WTC11 (cell line): ENCODE measurements at regions not wholly inside any gene's neighbourhood (a gene's known extent, or its start where the extent isn't known, plus 50 kb on each side); places are given as distances from the start of the nearest gene placed in this dataset.
"Not testable (repeated sequence)": the region's sequence is repeated elsewhere in the genome, so short reads cannot be mapped to it uniquely, and the experiment has no call there.

ENCODE experiments used
- ATAC-seq: fragments of 200-7000 bp; cut with Tn5 transposase; 2 replicates; pipeline ENCODE4 v1.10.0; 2021; ENCODE audit warnings: mild to moderate bottlenecking, moderate library complexity
- CTCF ChIA-PET: fragments of 300-600 bp; sonication (Branson Sonifier 250); formaldehyde crosslinking; loops from one replicate; lab custom pipeline; 2021; ENCODE audit warnings: antibody characterized with exemption; lab: Charles Lee
- POLR2A ChIA-PET: fragments of 350-600 bp; sonication (Branson Sonifier 250); formaldehyde crosslinking; loops from one replicate; lab custom pipeline; 2021; ENCODE audit warnings: antibody characterized with exemption; lab: Charles Lee
- DNase-seq: peaks from one replicate; pipeline ENCODE4 v3.0.0; 2021; ENCODE audit warnings: low spot score
- H3K27ac Mint-ChIP-seq: 2 replicates; pipeline ENCODE4 v1.8.0; 2021; ENCODE audit warnings: mixed read lengths
- H3K27me3 Mint-ChIP-seq: 2 replicates; pipeline ENCODE4 v1.8.0; 2021; ENCODE audit warnings: low read depth, mild to moderate bottlenecking, moderate library complexity, mixed read lengths
- H3K36me3 Mint-ChIP-seq: 2 replicates; pipeline ENCODE4 v1.8.0; 2021; ENCODE audit warnings: mixed read lengths
- H3K4me1 Mint-ChIP-seq: 2 replicates; pipeline ENCODE4 v1.8.0; 2022; ENCODE audit warnings: mixed read lengths
- H3K4me3 Mint-ChIP-seq: 2 replicates; pipeline ENCODE4 v1.8.0; 2021; ENCODE audit warnings: mild to moderate bottlenecking, moderate library complexity, mixed read lengths
- H3K9me3 Mint-ChIP-seq: 2 replicates; pipeline ENCODE4 v1.8.0; 2021; ENCODE audit warnings: mixed read lengths
- SMAD4 ChIP-seq: sonication (generic); formaldehyde crosslinking; IDR thresholded peaks from 2 replicates; pipeline ENCODE4 v1.8.0; 2022; ENCODE audit warnings: mild to moderate bottlenecking, missing genetic modification reagents
- ZNF138 ChIP-seq: sonication (generic); formaldehyde crosslinking; conservative IDR thresholded peaks from 2 replicates; pipeline ENCODE4 v1.8.1; 2022; ENCODE audit warnings: mild to moderate bottlenecking, moderate library complexity, missing genetic modification reagents
- TF ChIP-seq, protein P1 (sequence below): sonication (generic); formaldehyde crosslinking; IDR thresholded peaks from 2 replicates; pipeline ENCODE4 v1.8.1; 2022; ENCODE audit warnings: mild to moderate bottlenecking, missing genetic modification reagents, moderate library complexity, borderline replicate concordance
- TF ChIP-seq, protein P2 (sequence below): fragments of 250-450 bp; sonication (Bioruptor Pico); IDR thresholded peaks from 2 replicates; pipeline ENCODE4 v1.9.0; 2021; ENCODE audit warnings: mild to moderate bottlenecking, borderline replicate concordance
- TF ChIP-seq, protein P3 (sequence below): fragments of 200-600 bp; IDR thresholded peaks from 2 replicates; pipeline ENCODE4 v1.8.0; 2022; ENCODE audit warnings: antibody characterized with exemption
- TF ChIP-seq, protein P4 (sequence below): sonication (generic); formaldehyde crosslinking; IDR thresholded peaks from 2 replicates; pipeline ENCODE4 v1.8.0; 2023; ENCODE audit warnings: missing genetic modification reagents, mild to moderate bottlenecking, borderline replicate concordance

DNA sequence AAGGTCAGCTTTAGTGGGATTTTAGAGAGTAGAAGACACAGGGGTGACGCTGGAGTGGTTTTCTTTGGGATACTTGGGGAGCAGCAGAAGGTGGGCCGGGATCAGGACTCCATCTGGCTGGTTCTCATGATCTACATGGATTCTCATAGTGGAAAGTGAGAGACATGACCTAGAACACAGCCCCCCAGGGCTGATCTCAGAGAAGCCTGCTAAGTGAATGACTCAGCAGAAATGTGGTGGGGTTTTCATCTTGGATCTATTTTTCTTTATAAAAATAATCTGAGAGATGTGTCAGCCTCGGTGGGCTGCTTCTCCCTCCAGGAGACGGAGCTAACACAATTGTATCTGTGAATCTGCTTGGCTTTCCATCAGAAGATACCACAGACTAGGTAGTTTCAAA is 484.4 kb downstream of the TMEM121 start:
- ChIA-PET POLR2A (no interaction called here), CTCF (no interaction called here)
- Mint-ChIP-seq H3K27me3 (no peaks in the 10 kb centered on the region), H3K9me3 (peaks cover 68% of the 10 kb centered on the region), H3K36me3 (peaks cover 72% of the 10 kb centered on the region), H3K4me3 (no peak overlapping the region), H3K27ac (no peak overlapping the region), H3K4me1 (no peaks in the 10 kb centered on the region)
- DNase-seq = no peak
- TF ChIP-seq, protein P1, sequence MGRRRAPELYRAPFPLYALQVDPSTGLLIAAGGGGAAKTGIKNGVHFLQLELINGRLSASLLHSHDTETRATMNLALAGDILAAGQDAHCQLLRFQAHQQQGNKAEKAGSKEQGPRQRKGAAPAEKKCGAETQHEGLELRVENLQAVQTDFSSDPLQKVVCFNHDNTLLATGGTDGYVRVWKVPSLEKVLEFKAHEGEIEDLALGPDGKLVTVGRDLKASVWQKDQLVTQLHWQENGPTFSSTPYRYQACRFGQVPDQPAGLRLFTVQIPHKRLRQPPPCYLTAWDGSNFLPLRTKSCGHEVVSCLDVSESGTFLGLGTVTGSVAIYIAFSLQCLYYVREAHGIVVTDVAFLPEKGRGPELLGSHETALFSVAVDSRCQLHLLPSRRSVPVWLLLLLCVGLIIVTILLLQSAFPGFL (CRISPR knock-in tag) = no peak
- TF ChIP-seq SMAD4 (CRISPR knock-in tag) = no peak
- TF ChIP-seq, protein P2, sequence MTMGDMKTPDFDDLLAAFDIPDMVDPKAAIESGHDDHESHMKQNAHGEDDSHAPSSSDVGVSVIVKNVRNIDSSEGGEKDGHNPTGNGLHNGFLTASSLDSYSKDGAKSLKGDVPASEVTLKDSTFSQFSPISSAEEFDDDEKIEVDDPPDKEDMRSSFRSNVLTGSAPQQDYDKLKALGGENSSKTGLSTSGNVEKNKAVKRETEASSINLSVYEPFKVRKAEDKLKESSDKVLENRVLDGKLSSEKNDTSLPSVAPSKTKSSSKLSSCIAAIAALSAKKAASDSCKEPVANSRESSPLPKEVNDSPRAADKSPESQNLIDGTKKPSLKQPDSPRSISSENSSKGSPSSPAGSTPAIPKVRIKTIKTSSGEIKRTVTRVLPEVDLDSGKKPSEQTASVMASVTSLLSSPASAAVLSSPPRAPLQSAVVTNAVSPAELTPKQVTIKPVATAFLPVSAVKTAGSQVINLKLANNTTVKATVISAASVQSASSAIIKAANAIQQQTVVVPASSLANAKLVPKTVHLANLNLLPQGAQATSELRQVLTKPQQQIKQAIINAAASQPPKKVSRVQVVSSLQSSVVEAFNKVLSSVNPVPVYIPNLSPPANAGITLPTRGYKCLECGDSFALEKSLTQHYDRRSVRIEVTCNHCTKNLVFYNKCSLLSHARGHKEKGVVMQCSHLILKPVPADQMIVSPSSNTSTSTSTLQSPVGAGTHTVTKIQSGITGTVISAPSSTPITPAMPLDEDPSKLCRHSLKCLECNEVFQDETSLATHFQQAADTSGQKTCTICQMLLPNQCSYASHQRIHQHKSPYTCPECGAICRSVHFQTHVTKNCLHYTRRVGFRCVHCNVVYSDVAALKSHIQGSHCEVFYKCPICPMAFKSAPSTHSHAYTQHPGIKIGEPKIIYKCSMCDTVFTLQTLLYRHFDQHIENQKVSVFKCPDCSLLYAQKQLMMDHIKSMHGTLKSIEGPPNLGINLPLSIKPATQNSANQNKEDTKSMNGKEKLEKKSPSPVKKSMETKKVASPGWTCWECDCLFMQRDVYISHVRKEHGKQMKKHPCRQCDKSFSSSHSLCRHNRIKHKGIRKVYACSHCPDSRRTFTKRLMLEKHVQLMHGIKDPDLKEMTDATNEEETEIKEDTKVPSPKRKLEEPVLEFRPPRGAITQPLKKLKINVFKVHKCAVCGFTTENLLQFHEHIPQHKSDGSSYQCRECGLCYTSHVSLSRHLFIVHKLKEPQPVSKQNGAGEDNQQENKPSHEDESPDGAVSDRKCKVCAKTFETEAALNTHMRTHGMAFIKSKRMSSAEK = no peak
- TF ChIP-seq, protein P3, sequence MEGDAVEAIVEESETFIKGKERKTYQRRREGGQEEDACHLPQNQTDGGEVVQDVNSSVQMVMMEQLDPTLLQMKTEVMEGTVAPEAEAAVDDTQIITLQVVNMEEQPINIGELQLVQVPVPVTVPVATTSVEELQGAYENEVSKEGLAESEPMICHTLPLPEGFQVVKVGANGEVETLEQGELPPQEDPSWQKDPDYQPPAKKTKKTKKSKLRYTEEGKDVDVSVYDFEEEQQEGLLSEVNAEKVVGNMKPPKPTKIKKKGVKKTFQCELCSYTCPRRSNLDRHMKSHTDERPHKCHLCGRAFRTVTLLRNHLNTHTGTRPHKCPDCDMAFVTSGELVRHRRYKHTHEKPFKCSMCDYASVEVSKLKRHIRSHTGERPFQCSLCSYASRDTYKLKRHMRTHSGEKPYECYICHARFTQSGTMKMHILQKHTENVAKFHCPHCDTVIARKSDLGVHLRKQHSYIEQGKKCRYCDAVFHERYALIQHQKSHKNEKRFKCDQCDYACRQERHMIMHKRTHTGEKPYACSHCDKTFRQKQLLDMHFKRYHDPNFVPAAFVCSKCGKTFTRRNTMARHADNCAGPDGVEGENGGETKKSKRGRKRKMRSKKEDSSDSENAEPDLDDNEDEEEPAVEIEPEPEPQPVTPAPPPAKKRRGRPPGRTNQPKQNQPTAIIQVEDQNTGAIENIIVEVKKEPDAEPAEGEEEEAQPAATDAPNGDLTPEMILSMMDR = no peak
- TF ChIP-seq, protein P4, sequence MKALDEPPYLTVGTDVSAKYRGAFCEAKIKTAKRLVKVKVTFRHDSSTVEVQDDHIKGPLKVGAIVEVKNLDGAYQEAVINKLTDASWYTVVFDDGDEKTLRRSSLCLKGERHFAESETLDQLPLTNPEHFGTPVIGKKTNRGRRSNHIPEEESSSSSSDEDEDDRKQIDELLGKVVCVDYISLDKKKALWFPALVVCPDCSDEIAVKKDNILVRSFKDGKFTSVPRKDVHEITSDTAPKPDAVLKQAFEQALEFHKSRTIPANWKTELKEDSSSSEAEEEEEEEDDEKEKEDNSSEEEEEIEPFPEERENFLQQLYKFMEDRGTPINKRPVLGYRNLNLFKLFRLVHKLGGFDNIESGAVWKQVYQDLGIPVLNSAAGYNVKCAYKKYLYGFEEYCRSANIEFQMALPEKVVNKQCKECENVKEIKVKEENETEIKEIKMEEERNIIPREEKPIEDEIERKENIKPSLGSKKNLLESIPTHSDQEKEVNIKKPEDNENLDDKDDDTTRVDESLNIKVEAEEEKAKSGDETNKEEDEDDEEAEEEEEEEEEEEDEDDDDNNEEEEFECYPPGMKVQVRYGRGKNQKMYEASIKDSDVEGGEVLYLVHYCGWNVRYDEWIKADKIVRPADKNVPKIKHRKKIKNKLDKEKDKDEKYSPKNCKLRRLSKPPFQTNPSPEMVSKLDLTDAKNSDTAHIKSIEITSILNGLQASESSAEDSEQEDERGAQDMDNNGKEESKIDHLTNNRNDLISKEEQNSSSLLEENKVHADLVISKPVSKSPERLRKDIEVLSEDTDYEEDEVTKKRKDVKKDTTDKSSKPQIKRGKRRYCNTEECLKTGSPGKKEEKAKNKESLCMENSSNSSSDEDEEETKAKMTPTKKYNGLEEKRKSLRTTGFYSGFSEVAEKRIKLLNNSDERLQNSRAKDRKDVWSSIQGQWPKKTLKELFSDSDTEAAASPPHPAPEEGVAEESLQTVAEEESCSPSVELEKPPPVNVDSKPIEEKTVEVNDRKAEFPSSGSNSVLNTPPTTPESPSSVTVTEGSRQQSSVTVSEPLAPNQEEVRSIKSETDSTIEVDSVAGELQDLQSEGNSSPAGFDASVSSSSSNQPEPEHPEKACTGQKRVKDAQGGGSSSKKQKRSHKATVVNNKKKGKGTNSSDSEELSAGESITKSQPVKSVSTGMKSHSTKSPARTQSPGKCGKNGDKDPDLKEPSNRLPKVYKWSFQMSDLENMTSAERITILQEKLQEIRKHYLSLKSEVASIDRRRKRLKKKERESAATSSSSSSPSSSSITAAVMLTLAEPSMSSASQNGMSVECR (CRISPR knock-in tag) = no peak
- TF ChIP-seq ZNF138 (CRISPR knock-in tag) = no peak
- ATAC-seq = no peak

DNA sequence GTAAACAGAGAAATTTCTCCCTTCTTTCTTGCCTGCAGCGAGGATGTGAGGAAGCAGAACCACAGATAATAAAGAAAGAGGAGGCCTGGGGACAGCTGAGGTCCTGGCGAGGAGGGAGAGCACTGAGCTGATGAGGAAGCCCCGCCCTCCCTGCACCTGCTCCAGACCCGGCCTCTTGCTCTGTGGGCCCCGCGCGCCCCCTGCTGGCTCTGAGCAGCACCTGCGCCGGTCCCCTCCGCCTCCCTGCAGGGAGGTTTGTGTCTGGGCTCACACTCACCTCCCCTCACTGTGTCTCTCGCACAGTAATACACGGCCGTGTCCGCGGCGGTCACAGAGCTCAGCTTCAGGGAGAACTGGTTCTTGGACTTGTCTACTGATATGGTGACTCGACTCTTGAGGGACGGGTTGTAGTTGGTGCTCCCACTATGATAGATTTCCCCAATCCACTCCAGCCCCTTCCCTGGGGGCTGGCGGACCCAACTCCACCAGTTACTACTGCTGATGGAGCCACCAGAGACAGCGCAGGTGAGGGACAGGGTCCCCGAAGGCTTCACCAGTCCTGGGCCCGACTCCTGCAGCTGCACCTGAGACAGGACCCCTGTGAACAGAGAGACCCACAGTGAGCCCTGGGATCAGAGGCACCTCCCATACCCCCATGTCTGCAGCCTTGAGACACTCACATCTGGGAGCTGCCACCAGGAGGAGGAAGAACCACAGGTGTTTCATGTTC is 485.4 kb downstream of the TMEM121 start:
- H3K4me3 Mint-ChIP-seq, ATAC-seq, H3K27me3 Mint-ChIP-seq, DNase-seq, H3K4me1 Mint-ChIP-seq, POLR2A ChIA-PET, H3K27ac Mint-ChIP-seq: not testable (repeated sequence)
- Mint-ChIP-seq H3K9me3 (peaks cover 72% of the 10 kb centered on the region), H3K36me3 (peaks cover 74% of the 10 kb centered on the region)
- CTCF ChIA-PET = interaction anchor here (0.6 kb wide), 1 partner anchor 24 kb away, joined by 3 read pairs; no protein-coding TSS in a partner anchor

DNA sequence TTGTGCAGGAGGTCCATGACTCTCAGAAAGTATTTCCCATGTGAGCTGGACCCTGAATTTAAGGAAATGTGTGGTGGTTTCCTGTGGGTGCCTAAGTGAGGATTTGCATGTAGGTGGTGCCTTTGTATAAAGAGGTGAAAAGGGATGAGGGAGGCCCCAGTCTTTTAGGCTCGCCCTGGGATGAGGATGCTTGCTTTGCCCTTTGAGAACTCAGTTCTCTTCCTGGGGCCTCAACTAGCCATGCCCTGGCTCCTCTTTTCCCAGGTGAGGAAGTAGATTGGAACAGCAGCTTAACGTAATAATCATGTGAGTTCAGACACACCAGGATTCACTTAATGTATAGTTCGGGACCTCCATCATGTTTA is 486.0 kb downstream of the TMEM121 start:
- H3K9me3 Mint-ChIP-seq = peaks cover 75% of the 10 kb centered on the region
- not testable (repeated sequence) for H3K27me3 Mint-ChIP-seq

More for the DNA sequence above, 486.0 kb downstream of the TMEM121 start:
- DNase-seq, H3K4me1 Mint-ChIP-seq, CTCF ChIA-PET, POLR2A ChIA-PET, ATAC-seq, H3K4me3 Mint-ChIP-seq, H3K27ac Mint-ChIP-seq: not testable (repeated sequence)
- H3K36me3 Mint-ChIP-seq = peaks cover 77% of the 10 kb centered on the region
